HG03442 (cell line): ENCODE measurements at regions not wholly inside any gene's neighbourhood (a gene's known extent, or its start where the extent isn't known, plus 50 kb on each side); places are given as distances from the start of the nearest gene placed in this dataset.
A peak's percentile ranks its signal among the peaks of the same experiment; 100 is the strongest.

Source experiments
- ATAC-seq: cut with Tn5 transposase; IDR thresholded peaks from one replicate; pipeline ENCODE4 v1.9.1; 2021; ENCODE audit warnings: mild to moderate bottlenecking, moderate library complexity; ENCODE audit not compliant: unreplicated experiment

GRCh38 chr3:23017801-23018200 lies 185.3 kb upstream of the UBE2E2 start:
- no peak for ATAC-seq

GRCh38 chr3:23019596-23020300 lies 183.4 kb upstream of the UBE2E2 start:
- no peak for ATAC-seq

GRCh38 chr3:23028294-23028693 lies 174.8 kb upstream of the UBE2E2 start:
- no peak for ATAC-seq

GRCh38 chr3:23029001-23029400 lies 174.1 kb upstream of the UBE2E2 start:
- no peak for ATAC-seq

- ATAC-seq: no peak
Measured at GRCh38 chr3:23035927-23036640, 167.0 kb upstream of the UBE2E2 start.

- peak; percentile 83 for ATAC-seq
Measured at GRCh38 chr3:23036728-23037127, 166.4 kb upstream of the UBE2E2 start.

- no peak for ATAC-seq
Measured at GRCh38 chr3:23038471-23038870, 164.7 kb upstream of the UBE2E2 start.

- no peak for ATAC-seq
Measured at GRCh38 chr3:23041918-23042696, 161.0 kb upstream of the UBE2E2 start.

- no peak for ATAC-seq
Measured at GRCh38 chr3:23044463-23044862, 158.7 kb upstream of the UBE2E2 start.

- ATAC-seq: no peak
Measured at GRCh38 chr3:23046536-23046935, 156.6 kb upstream of the UBE2E2 start.

- ATAC-seq: no peak
Measured at GRCh38 chr3:23051240-23052140, 151.6 kb upstream of the UBE2E2 start.

GRCh38 chr3:23052208-23052607 lies 150.9 kb upstream of the UBE2E2 start:
- no peak for ATAC-seq

GRCh38 chr3:23052620-23053019 lies 150.5 kb upstream of the UBE2E2 start:
- ATAC-seq: no peak

- ATAC-seq: peak; percentile 77
Measured at GRCh38 chr3:23055733-23056376, 147.3 kb upstream of the UBE2E2 start.

- ATAC-seq: no peak
Measured at GRCh38 chr3:23062582-23062981, 140.5 kb upstream of the UBE2E2 start.

GRCh38 chr3:23062982-23063381 lies 140.1 kb upstream of the UBE2E2 start:
- no peak for ATAC-seq

- no peak for ATAC-seq
Measured at GRCh38 chr3:23067116-23067515, 136.0 kb upstream of the UBE2E2 start.

- no peak for ATAC-seq
Measured at GRCh38 chr3:23068016-23068728, 135.0 kb upstream of the UBE2E2 start.

GRCh38 chr3:23071296-23071695 lies 131.8 kb upstream of the UBE2E2 start:
- ATAC-seq: peak; percentile 3

- peak; percentile 64 for ATAC-seq
Measured at GRCh38 chr3:23071758-23072157, 131.4 kb upstream of the UBE2E2 start.
